ENCODE measurements at regions not wholly inside any gene's neighbourhood (a gene's known extent, or its start where the extent isn't known, plus 50 kb on each side); places are given as distances from the start of the nearest gene placed in this dataset.

DNA sequence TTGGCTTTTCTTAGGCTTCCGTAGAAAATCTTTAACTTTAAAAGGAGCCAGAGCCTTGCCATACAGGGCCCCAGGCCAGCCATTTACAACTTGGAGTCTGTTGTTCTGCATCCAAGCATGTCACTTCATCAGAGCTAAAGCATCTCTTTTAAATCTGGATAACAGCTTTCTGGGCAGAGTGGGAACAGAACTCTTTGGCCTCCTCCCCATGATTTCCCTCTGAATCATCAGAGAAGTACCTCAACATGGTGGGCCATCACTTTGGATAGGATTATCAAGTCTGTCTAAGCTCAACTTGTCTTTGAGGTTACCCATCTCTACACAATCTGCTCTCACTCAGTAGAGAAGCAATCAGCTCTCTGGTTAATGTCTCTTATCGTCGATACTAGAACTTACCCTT, 170.9 kb downstream of the SLC6A15 start:
- no peak for DNase-seq (ENCODE audit: low read depth)

DNA sequence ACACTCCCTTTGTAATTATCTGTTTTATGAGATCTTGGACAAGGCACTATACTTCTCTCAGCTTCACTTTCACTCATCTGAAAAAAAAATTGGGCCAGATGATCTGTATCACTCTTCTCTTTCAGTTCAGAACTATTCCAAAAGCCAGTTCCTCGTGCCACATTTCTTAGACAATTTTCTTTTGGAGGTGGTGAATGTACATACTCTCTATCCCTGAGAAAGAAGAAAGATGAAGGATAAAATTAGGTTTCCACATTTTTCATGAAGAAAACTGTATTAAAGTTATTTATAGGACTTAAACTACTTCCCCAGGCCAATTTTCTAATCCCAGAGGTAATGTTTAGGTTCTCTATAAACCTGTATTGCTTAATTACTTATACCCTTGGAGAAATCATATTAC, 171.6 kb downstream of the SLC6A15 start:
- DNase-seq (ENCODE audit: low read depth) = no peak

DNA sequence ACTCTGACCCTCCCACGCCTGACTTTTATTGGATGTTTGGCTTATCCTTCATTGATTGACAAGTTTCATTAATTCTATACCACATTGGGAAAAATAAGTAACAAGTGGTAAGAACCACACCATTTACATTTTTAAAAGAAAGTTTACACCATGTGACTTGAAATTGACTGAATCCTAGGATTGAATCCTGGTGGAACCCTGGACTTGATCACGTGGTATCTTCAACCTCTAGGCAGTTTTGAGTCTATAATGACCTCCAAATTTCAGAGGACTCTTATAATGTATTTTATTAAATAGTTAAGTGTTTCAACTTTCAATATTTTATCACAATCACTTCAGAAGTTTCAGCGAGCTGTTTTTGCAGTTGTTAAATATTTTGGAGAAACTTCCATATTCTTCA, 172.0 kb downstream of the SLC6A15 start:
- no peak for DNase-seq (ENCODE audit: low read depth)

DNA sequence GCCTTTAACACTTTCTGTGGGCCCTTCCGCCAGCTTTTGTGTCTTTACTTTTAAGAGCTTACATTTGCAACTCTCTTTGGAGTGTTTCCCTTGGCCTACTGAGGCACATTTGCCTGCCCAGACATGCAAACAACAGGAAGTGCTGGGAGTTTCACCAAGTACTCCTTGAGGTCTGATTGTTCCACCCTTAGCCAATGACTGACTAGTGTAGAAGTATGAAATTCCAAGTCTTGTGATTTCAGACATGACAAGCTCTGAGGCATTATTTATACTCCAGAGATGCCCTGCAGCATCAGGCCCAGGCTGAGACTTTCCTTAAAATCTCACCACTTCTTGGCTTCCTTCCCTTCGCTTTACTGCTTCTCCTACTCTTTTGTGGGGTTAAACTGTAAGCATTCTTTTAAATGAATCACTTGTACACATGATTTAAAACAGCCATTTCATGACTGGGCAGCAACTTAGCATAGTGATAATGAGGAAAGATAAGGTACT, 174.1 kb downstream of the SLC6A15 start:
- peak; percentile 20 for DNase-seq (ENCODE audit: low read depth)

DNA sequence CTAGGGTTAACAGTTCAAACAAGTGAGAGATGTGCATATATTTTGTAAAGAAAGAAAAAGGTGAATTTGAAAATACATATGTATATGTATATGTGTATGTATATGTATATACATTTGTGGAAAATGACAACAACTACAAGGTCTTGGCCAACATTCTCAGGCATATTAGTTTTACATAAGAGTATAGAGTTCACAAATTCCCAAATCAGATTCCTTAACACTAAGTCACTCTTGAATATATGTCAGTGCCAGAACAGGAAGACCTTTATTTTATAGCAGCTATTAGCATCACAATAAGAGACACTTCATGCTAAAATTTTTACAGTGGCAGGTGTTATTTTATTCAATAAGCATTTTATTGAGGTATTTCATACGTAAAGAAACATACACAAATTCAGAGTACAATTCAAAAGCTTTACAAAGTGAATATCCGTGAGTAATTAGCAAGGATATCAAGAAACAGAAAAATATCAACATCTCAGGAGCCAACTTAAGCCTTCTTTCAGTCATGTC, 179.7 kb downstream of the SLC6A15 start:
- no peak for DNase-seq (ENCODE audit: low read depth)

DNA sequence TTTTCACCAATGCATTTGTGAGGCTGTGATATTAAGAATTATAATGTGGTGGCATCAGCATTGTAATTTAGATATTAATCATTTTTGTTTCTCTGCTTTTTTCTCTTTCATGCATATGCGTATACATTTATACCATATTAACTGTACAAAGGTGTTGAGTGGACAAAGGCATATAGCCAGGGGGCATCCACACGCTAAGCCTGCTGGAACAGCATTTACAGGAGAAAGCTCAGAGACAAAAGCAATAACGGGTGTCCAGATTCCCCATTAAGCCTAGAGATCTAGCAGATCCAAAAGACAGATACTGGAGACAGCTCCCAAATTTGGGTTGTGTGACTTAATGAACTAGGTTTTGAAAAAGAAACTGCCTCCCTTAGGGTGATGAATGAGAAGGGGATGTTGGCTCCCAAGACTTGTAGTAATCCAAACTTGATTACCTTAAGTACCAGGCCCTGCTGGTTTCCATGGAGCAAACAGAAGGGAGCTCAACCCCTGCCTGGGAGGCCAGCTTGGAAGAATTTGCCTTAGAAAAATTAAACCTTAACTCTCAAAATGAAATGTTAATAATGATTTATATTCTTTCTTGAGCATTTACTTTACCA, 181.9 kb downstream of the SLC6A15 start:
- DNase-seq (ENCODE audit: low read depth) = no peak

DNA sequence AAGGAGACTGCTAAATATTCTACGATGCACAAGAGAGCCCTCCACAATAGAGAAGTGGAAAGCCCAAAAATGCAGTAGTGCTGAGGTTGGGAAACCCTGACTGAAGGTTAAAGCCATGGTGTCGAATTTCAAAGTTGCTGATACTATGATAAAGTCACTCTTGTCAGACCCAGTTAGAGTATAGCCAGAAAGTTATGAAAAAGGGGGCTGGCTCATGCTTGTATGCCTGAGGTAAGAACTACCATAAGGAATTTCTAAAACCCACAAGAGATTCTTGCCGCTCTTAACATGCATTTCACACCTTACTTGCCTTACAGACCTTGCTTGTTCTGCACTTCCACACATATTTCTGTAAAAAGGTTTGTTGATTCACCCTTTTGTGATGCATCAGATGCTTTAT, 184.6 kb downstream of the SLC6A15 start:
- peak; percentile 22 for DNase-seq (ENCODE audit: low read depth)

DNA sequence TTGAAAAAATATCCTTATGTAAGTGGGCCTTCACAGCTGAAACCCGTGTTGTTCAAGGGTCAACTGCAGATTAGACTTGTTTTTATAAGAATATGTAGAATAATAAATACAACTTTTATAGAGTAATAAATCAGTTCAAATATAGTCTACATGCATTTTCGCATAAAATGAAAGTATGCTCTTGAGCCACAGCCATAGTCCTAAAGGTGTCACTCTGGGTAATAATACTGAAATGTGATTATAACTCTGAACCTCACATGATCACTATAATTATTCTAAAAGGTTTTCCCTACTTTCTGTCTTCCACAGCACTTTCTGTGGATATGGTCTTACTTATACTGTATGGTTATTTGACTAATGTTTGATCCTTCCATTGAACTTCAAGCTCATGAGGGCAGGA, 185.8 kb downstream of the SLC6A15 start:
- DNase-seq (ENCODE audit: low read depth) = no peak

DNA sequence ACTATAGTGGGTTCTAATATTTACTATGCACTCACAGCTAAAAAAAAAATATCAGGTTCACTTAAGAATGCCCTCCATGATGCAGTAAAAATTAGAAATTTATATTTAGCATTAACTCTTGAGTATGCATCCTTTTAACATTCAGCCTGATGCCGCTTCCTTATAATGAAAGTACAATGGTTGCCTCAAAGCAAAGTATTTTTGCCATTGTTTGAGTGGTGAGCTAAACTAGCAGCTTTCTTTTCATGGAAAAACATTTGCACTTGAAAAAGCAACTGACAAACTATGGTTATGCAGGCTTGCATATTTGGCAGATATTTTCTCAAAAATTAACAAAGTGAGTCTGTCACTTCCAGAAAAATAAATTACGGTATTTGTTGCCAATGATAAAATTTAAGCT, 188.6 kb downstream of the SLC6A15 start:
- no peak for DNase-seq (ENCODE audit: low read depth)

DNA sequence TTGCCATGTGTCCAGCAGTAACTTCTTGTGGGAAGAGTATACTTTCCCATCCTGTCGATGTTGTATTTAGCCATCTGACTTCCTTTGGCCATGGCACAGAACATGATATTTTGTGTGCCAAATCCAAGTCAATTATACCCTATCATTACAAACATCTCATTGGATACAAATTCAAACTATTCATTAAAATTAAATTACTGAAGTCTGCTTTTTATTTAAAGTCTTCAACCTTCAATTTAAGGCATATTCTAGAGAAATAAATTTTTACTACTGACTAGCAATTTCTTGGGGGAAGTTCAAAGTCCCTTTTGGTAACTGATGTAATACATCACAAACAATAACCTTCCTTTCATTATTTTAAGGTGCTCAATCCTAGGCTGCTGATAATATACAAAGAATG, 192.6 kb downstream of the SLC6A15 start:
- no peak for DNase-seq (ENCODE audit: low read depth)

DNA sequence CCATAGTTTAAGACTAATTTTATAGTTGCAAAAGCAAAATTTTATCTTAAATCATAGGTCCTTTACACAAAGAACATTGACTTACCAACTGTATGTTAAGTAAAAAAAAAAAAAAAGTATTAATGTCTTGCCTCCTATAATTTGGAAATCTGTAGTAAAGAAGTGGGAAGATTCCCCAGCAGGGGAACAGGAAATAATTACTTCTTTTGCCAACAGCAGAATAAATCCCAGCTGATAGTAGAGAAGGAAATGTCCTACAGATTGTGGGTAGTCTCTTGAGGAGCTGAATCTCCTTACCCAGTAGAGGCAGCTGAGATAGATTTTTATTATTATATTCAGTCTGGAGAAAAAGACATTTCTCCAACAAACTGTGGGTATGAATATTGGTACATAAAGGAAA, 193.7 kb downstream of the SLC6A15 start:
- DNase-seq (ENCODE audit: low read depth) = no peak

DNA sequence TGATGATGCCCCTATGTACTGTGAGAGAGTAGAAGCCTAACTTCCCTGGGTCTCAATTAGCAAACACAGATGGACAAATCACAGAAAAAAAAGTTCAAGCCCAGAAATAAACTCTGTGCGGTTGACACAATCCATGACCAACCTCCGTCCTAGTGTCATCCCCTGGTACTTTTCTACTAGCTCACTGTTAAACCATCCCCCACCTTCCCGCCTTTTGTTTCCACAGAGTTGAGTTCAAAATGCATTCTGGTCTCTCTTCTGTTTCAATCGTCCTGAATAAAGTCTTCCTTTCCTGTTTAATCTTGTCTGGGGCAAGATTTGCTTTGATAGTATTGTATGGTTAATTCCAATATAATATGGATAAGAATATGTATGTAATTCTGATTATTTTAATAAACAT, 199.9 kb downstream of the SLC6A15 start:
- DNase-seq (ENCODE audit: low read depth) = no peak

DNA sequence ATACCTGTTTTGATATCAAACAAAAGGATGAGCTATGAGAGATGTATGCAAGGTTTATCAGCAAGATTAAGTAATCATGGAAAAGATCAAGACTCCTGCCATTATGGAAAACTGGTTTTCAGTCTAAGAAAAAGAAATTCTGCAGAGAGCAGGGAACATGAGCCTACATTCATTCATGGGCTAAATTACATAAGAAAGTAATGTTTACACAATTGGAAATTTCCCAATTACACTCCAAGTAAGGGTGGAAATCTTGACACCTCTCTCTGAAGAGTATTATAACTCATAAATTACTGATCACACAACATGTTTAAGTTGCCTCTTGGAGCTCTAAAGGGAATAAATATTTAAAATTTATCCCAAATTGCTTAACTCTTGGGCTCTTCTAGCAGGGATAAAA, 206.2 kb downstream of the SLC6A15 start:
- DNase-seq (ENCODE audit: low read depth) = no peak

DNA sequence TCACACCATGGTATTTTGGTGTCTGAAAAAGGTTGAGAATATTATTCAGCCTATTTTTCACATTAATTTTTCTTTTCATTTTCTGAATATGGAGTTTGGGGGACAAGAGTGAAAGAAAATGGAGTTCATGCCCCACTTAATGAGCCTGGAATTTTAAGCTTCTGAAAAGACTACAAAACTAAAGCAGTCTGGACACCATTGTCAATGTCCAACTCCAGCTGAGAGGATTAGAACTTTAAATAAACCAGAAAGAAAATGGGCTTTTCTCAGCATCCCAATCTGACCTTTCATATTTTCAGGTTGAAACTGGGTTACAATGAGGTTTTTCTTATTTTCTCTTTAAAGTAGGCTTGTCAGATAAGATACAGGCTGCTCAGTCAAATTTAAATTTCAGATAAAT, 207.7 kb downstream of the SLC6A15 start:
- no peak for DNase-seq (ENCODE audit: low read depth)

DNA sequence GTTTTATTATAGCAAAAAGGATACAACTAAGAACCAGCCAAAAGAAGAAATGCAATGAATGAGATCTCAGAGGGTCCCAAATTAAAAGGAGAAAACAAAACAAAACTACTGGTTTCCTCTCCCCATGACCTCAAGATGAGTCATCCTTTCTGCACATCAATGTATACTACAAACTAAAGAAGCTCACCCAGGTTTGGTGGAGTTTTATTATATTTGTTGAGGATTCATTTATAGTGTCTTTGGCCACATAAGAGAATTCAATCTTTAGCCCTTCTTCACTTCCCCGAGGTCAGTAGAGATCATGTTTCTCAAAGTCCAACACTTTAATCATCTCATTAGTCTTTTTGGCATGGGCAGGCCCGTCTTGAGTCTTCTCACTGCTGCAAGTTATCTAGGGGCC, 210.6 kb downstream of the SLC6A15 start:
- DNase-seq (ENCODE audit: low read depth) = peak; percentile 55

DNA sequence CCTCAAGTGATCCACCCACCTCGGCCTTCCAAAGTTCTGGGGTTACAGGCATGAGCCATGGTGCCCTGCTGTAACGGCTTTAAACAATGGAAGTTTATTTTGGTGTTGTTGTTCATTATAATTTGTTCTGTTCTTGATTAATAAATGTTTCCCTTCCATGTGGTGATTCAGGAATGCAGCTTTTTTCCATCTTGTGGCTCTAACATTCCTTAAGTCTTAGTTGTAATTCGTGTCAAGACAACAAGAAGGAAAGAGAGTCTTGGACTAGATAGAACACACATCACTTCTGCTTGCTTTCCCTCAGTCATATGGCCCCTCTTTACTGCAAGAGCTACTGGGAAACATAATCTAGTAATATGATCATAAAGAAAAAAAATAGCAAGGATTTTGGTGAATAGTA, 211.6 kb downstream of the SLC6A15 start:
- DNase-seq (ENCODE audit: low read depth) = no peak

DNA sequence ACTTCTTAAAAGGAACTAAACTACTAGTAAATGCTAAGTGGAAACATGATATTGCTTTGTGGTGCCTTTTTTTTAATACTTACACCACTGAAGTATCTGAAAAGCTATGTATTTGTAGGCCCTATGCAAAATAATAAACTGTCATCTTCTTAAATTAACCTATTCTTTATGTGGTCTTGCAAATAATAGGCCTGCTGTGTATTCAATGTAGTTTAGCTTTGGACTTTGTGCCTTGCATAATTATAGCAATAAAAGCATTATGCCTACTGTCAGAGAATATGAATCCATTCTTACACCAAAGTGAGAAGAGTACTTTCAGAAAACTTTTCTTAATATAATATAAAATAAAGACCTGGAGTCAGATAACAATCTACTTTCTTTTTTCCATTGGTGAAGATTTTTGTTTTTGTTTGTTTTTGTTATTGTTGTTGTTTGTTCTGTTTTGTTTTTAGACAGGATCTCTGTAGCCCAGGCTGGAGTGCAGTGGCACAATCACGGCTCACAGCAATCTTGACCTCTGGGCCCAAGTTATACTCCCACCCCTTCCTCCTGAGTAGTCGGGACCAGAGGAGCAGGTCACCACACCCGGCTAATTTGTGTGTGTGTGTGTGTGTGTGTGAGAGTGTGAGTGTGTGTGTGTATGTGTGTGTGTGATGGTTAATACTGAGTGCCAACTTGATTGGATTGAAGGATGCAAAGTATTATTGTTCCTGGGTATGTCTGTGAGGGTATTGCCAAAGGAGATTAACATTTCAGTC, 213.8 kb downstream of the SLC6A15 start:
- no peak for DNase-seq (ENCODE audit: low read depth)

DNA sequence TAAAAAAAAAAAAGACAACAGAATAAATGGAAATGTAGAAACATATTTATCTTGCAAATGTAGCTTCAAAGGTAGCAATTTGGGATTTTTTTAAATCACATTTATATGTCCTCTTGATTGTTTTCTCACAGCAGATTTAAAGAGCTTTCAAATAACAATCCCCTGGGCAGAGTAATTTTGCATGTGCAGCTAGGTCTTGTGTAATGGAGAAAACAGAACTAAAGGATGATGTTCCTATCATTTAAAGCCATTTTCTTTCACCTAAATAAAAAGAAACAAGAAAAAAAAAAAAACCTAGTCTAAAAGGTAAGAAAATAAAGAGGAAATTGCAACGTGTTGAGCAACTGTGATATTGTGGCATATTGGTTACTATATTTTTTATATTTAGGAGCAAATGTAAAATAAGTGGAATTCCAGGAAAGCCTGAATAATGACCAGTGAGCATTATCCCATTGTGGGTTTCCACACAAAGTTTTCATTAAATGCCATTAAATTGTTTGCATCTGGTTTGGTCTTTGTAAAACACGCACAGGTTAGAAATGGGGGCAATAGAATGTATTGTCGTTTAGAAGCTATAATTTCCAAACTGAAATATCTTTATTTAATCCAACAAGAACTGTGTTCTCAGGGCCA, 215.6 kb downstream of the SLC6A15 start:
- DNase-seq (ENCODE audit: low read depth) = no peak

DNA sequence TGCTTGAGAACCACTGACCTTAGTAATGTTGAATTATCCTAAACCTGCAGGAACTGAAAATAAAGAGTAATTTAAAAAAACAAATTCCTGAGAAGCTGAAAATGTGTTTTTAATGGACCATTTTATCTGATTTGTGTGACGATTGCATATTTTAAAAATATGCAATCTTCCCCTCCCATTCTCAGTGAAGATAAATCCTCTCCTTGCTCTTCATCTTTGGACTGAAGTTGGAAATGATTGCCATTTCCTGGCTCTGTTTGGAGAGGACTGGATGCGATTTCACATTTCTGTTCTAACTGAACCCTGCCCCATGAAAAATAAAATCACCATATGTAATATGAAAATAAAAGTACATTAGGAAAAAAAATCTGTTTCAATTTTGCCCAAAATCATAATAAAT, 216.3 kb downstream of the SLC6A15 start:
- DNase-seq (ENCODE audit: low read depth) = no peak

DNA sequence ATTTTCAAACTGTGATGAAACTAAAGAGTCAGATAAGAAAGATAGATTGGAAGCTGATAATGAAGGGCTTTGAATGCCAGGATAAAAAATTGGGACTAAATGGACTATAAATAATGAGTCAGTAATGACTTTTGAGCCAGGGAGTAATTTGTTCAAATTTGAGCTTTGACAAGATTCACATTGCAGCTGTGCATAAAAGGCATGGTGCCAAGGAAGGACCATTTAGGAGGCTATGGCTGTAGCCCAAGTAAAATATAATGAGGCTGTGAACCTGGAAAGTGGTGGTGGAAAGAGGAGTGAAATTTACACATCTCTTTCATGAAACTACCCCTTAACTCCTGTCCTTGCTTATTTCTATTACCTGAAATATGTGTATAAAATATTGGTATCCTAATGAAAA, 218.5 kb downstream of the SLC6A15 start:
- no peak for DNase-seq (ENCODE audit: low read depth)

DNA sequence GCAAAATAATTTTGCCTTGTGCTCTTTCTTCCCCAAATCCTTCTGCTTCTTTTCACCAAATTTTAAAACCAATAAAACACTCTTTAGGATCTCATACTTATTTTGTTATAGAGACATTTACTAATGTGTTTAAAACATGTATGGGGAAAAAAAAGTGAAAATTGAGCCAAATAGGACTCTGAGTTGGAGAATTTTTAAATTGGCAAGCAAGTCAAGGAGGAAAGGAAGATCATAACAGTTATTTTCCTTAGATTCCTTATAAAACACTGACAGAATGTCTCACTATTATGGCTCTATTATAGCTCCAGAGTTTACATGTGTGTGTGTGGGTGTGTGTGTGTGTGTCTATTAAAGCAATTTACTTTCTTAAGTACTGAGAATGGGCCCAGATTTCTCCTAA, 220.5 kb downstream of the SLC6A15 start:
- no peak for DNase-seq (ENCODE audit: low read depth)

DNA sequence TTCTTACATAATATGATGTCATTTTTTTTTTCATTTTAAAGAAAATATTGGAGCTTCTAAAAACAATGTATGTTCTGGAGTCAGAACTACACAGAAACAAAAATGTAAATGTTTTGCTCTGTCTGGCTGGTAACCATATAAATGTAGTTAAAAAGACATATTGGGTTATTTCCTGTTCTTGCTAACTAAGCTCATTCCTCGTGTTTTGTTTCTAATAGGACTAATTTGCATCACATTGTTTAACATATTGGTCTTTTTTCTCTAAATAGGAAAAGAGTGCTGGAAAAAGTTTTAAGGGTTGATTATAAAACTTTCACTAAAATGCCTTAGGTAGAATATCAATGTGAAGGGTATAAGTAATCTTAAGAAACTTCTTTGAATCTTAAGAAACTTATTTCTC, 221.3 kb downstream of the SLC6A15 start:
- DNase-seq (ENCODE audit: low read depth) = no peak

DNA sequence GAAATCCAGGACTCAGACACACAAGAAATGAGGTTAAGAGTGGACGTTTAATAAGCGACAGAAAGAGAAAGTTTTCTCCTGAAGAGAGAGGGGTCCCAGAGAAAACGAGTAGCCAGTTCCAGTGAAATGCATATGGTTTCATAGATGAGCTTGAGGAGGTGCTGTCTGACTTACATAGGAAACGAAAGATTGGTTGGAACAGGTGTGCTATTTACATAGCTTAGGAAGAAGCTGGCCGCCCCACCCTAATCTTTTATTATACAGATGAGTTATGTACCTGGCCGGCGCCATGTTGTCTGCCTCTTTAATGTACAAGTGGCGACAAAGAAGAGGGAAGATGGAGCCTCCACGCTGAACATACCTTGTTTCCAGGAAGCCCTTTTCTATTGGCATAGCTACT, 223.0 kb downstream of the SLC6A15 start:
- DNase-seq (ENCODE audit: low read depth) = no peak

Measured in HT1080 (cell line).